C4-2B (cell line): ENCODE measurements at regions not wholly inside any gene's neighbourhood (a gene's known extent, or its start where the extent isn't known, plus 50 kb on each side); places are given as distances from the start of the nearest gene placed in this dataset.
"Not testable (repeated sequence)": the region's sequence is repeated elsewhere in the genome, so short reads cannot be mapped to it uniquely, and the experiment has no call there.

Experiments used
- CTCF ChIP-seq: fragments of 450-650 bp; conservative IDR thresholded peaks from 2 replicates; pipeline ENCODE4 v1.5.1; 2017; ENCODE audit warnings: mild to moderate bottlenecking
- ZFX ChIP-seq: fragments of 450-650 bp; IDR thresholded peaks from 2 replicates; pipeline ENCODE4 v1.6.1; 2017

GRCh38 chr18:53821141-53821540 is 403.3 kb downstream of the MBD2 start:
- TF ChIP-seq CTCF, ZFX: not testable (repeated sequence)
